Neural cell (in vitro differentiated cells): ENCODE measurements at regions not wholly inside any gene's neighbourhood (a gene's known extent, or its start where the extent isn't known, plus 50 kb on each side); places are given as distances from the start of the nearest gene placed in this dataset.

Experiments
- CTCF ChIP-seq: fragments of 450-650 bp; IDR thresholded peaks from 2 replicates; pipeline ENCODE4 v1.5.1; 2014; ENCODE audit warnings: antibody characterized with exemption, mild to moderate bottlenecking, moderate library complexity; ENCODE audit not compliant: poor library complexity, severe bottlenecking
- EP300 ChIP-seq: fragments of 450-650 bp; conservative IDR thresholded peaks from 2 replicates; pipeline ENCODE4 v1.6.1; 2014; ENCODE audit warnings: antibody characterized with exemption, mild to moderate bottlenecking, moderate library complexity; ENCODE audit not compliant: poor library complexity, severe bottlenecking
- EZH2 ChIP-seq: fragments of 200-600, 300-800 bp; shearing (Covaris generic), sonication (generic); IDR thresholded peaks from 2 replicates; pipeline ENCODE4 v1.6.1; 2014; ENCODE audit warnings: antibody characterized with exemption, low read length, borderline replicate concordance, mild to moderate bottlenecking; ENCODE audit not compliant: insufficient read depth, poor library complexity, severe bottlenecking
- MXI1 ChIP-seq: fragments of 450-650 bp; conservative IDR thresholded peaks from 2 replicates; pipeline ENCODE4 v1.6.1; 2014; ENCODE audit warnings: antibody characterized with exemption, mild to moderate bottlenecking; ENCODE audit not compliant: poor library complexity, severe bottlenecking
- POLR2AphosphoS5 ChIP-seq: IDR thresholded peaks from 2 replicates; pipeline ENCODE4 v1.6.1; 2012
- RAD21 ChIP-seq: fragments of 450-650 bp; conservative IDR thresholded peaks from 2 replicates; pipeline ENCODE4 v1.6.1; 2014; ENCODE audit warnings: antibody characterized with exemption, mild to moderate bottlenecking, moderate library complexity
- REST ChIP-seq: IDR thresholded peaks from 2 replicates; pipeline ENCODE4 v1.6.1; 2012; ENCODE audit warnings: borderline replicate concordance
- SMC3 ChIP-seq: fragments of 450-650 bp; conservative IDR thresholded peaks from 2 replicates; pipeline ENCODE4 v1.6.1; 2014; ENCODE audit warnings: antibody characterized with exemption, mild to moderate bottlenecking, moderate library complexity; ENCODE audit not compliant: poor library complexity

GRCh38 chr4:8769645-8770517, 101.8 kb downstream of the HMX1 start:
- no peak for TF ChIP-seq REST
- no peak for TF ChIP-seq CTCF
- TF ChIP-seq EZH2: no peak
- no peak for TF ChIP-seq POLR2AphosphoS5
- no peak for TF ChIP-seq RAD21
- TF ChIP-seq SMC3: no peak
- no peak for TF ChIP-seq EP300
- TF ChIP-seq MXI1: no peak
